Heart left ventricle (tissue), 16 donors: ENCODE measurements at regions not wholly inside any gene's neighbourhood (a gene's known extent, or its start where the extent isn't known, plus 50 kb on each side); places are given as distances from the start of the nearest gene placed in this dataset.

Experiments used
- ATAC-seq, 4 donors: fragments of 200-7000 bp; cut with Tn5 transposase; one replicate each; pipeline ENCODE4 v1.9.1; 2020 to 2022; ENCODE audit warnings: moderate library complexity in 4 of 4, mild to moderate bottlenecking in 3 of 4, moderate number of reproducible peaks in 1 of 4
- DNase-seq, 5 donors: peaks; one replicate each; pipeline ENCODE4 v3.0.0-alpha.2; 2020
- H3K27ac ChIP-seq, 12 donors: fragments of 200-600 bp; sonication (generic) in 4 of 12; one replicate each; pipeline versions ENCODE4 v1.5.0 to v1.8.0; 2016 to 2022; ENCODE audit warnings: mild to moderate bottlenecking in 2 of 12
- H3K27me3 ChIP-seq, 9 donors: fragments of 200-600 bp; sonication (generic) in 2 of 9; one replicate each; pipeline versions ENCODE4 v1.5.1 to v1.8.0; 2016 to 2022; ENCODE audit warnings: mild to moderate bottlenecking in 3 of 9
- H3K36me3 ChIP-seq, 9 donors: fragments of 200-600 bp; sonication (generic) in 2 of 9; one replicate each; pipeline versions ENCODE4 v1.5.0 to v1.8.0; 2018 to 2022; ENCODE audit warnings: mild to moderate bottlenecking in 2 of 9
- H3K4me1 ChIP-seq, 12 donors: fragments of 200-600 bp; sonication (generic) in 4 of 12; one replicate each; pipeline versions ENCODE4 v1.5.0 to v1.8.0; 2016 to 2022; ENCODE audit warnings: mild to moderate bottlenecking in 3 of 12
- H3K4me3 ChIP-seq, 12 donors: fragments of 200-600 bp; sonication (generic) in 4 of 12; one replicate each; pipeline versions ENCODE4 v1.5.0 to v1.8.0; 2017 to 2022; ENCODE audit warnings: mild to moderate bottlenecking in 9 of 12, moderate library complexity in 4 of 12
- H3K9me3 ChIP-seq, 12 donors: fragments of 200-600 bp; sonication (generic) in 4 of 12; one replicate each; pipeline versions ENCODE4 v1.5.0 to v1.8.0; 2016 to 2022; ENCODE audit warnings: mild to moderate bottlenecking in 1 of 12
- CTCF ChIP-seq, 12 donors: fragments of 200-600 bp; sonication (generic) in 4 of 12; IDR thresholded peaks; one replicate each; pipeline versions ENCODE4 v1.5.0 to v1.8.0; 2018 to 2022; ENCODE audit warnings: antibody characterized with exemption in 12 of 12, mild to moderate bottlenecking in 5 of 12
- POLR2A ChIP-seq, 2 donors: fragments of 450-650 bp; IDR thresholded peaks; one replicate each; pipeline ENCODE4 v1.6.1; 2017; ENCODE audit warnings: antibody characterized with exemption in 2 of 2, mild to moderate bottlenecking in 2 of 2, moderate library complexity in 2 of 2
- WGBS, 4 donors: extraction: QIAGEN DNeasy Blood & Tissue Kit in 2 of 4; methylation state at CpG; one replicate each; pipeline versions ENCODE4 v1.1.5 to v1.1.7; 2013 to 2018; 5-methylcytosine and 5-hydroxymethylcytosine counted together
- intact Hi-C, 10 donors: fragments of 100-400 bp; cut with DNase I; formaldehyde crosslinking; loops; one replicate each; pipeline versions ENCODE4 v1.11.1 to v1.14.2; 2022
- donor health status: ischemic (EF 13 %, LVEDD 7.1; RV severe dilation, severe dysfunction).
- donor health status: healthy with polysubstance abuse.
- donor health status: DM: no; HTN: yes; CAD: no.
- donor health status: DM: no; HTN: no; CAD: no.
- donor health status: ischemic (EF 25% LVEDD 6.9; RV normal size, moderate dysfunction).
- donor health status: ischemic (EF 25% LVEDD 5.7; RV mildly dilated, moderate dysfunction).
- donor health status: healthy.
- donor health status: DM: yes; HTN: yes; CAD: no.
- donor health status: ischemic (EF 35%, LVEDD 5.7; RV mildly dilated, moderate dysfunction).
- donor health status: nonischemic (EF 11% LVEDD 7.7; RV severe dilation, severe dysfunction).
- donor health status: DM: yes; HTN: yes; CAD: no.
- donor health status: PGD.
- donor health status: ischemic (EF 29% LVEDD 5.4; RV normal size, mild dysfunction).
- donor health status: nonischemic (EF 23%, LVEDD 6.1; RV moderate dilation, normal function).

GRCh38 chr18:55072181-55072580, 112.9 kb upstream of the CCDC68 start:
- intact Hi-C loops: no loop called here
- Histone ChIP-seq H3K4me1 (no peaks in the 10 kb centered on the region), H3K9me3 (peaks cover 0 to 6% (median 0%) of the 10 kb centered on the region in 12 donors), H3K27ac (no peak overlapping the region), H3K27me3 (no peaks in the 10 kb centered on the region), H3K36me3 (no peaks in the 10 kb centered on the region), H3K4me3 (no peak overlapping the region)
- ATAC-seq (no peak), DNase-seq (no peak)
- TF ChIP-seq POLR2A (IDR thresholded peaks at IDR 0.05): no peak
- TF ChIP-seq CTCF (IDR thresholded peaks at IDR 0.05): no peak
- WGBS, 4 donors: 37 to 46% (median 38%) methylated on average over 2 of the region's 2 CpGs

GRCh38 chr18:55069497-55069896, 110.2 kb upstream of the CCDC68 start:
- H3K27ac ChIP-seq: no peak overlapping the region
- TF ChIP-seq POLR2A (IDR thresholded peaks at IDR 0.05): no peak
- TF ChIP-seq CTCF (IDR thresholded peaks at IDR 0.05): no peak
- no peak for ATAC-seq
- H3K4me1 ChIP-seq: no peaks in the 10 kb centered on the region
- H3K36me3 ChIP-seq: no peaks in the 10 kb centered on the region
- intact Hi-C loops: no loop called here
- peaks cover 0 to 6% (median 0%) of the 10 kb centered on the region in 12 donors for H3K9me3 ChIP-seq
- H3K27me3 ChIP-seq: no peaks in the 10 kb centered on the region
- 93 to 100% (median 96%) methylated on average over 6 of the region's 6 CpGs for WGBS, 4 donors
- no peak for DNase-seq
- no peak overlapping the region for H3K4me3 ChIP-seq

GRCh38 chr18:55064760-55065159, 105.5 kb upstream of the CCDC68 start:
- DNase-seq (no peak), ATAC-seq (no peak)
- intact Hi-C loops: no loop called here
- no peaks in the 10 kb centered on the region for H3K9me3 ChIP-seq
- no peak for TF ChIP-seq POLR2A (IDR thresholded peaks at IDR 0.05)
- TF ChIP-seq CTCF (IDR thresholded peaks at IDR 0.05): no peak
- H3K27me3 ChIP-seq: no peaks in the 10 kb centered on the region
- H3K27ac ChIP-seq: no peak overlapping the region
- WGBS, 4 donors: 74 to 84% (median 75%) methylated on average over 5 of the region's 5 CpGs
- no peaks in the 10 kb centered on the region for H3K36me3 ChIP-seq
- H3K4me1 ChIP-seq: no peaks in the 10 kb centered on the region
- H3K4me3 ChIP-seq: no peak overlapping the region

GRCh38 chr18:55064073-55064472, 104.8 kb upstream of the CCDC68 start:
- H3K4me3 ChIP-seq: no peak overlapping the region
- no peak for ATAC-seq
- no peak overlapping the region for H3K27ac ChIP-seq
- no peaks in the 10 kb centered on the region for H3K4me1 ChIP-seq
- WGBS, 4 donors: 83 to 93% (median 91%) methylated on average over 4 of the region's 4 CpGs
- TF ChIP-seq CTCF (IDR thresholded peaks at IDR 0.05) (no peak), POLR2A (IDR thresholded peaks at IDR 0.05) (no peak)
- no peaks in the 10 kb centered on the region for H3K27me3 ChIP-seq
- H3K9me3 ChIP-seq: no peaks in the 10 kb centered on the region
- DNase-seq: no peak
- intact Hi-C loops: no loop called here
- H3K36me3 ChIP-seq: no peaks in the 10 kb centered on the region
